Mesenchymal stem cell (in vitro differentiated cells and primary cell): ENCODE measurements at regions not wholly inside any gene's neighbourhood (a gene's known extent, or its start where the extent isn't known, plus 50 kb on each side); places are given as distances from the start of the nearest gene placed in this dataset.

Experiments
- DNase-seq: peaks from one replicate; pipeline ENCODE4 v3.0.0-alpha.2; 2013
- H2AFZ ChIP-seq: one replicate; pipeline ENCODE4 v1.6.1; 2013; ENCODE audit warnings: low read depth, mild to moderate bottlenecking, control low read depth, inconsistent platforms, low read length, moderate library complexity
- H2AK5ac ChIP-seq: 2 replicates; pipeline ENCODE4 v1.6.1; 2013; ENCODE audit warnings: low read length, moderate library complexity, mild to moderate bottlenecking, inconsistent platforms; ENCODE audit not compliant: severe bottlenecking
- H2BK120ac ChIP-seq: one replicate; pipeline ENCODE4 v1.6.1; 2013; ENCODE audit warnings: low read depth, mild to moderate bottlenecking, inconsistent platforms, low read length, moderate library complexity
- H2BK12ac ChIP-seq, 2 experiments: one replicate each; pipeline ENCODE4 v1.6.1; 2013; ENCODE audit warnings: inconsistent platforms in 2 of 2, low read length in 2 of 2, mild to moderate bottlenecking in 2 of 2, moderate library complexity in 2 of 2, control low read depth in 1 of 2
- H2BK15ac ChIP-seq: one replicate; pipeline ENCODE4 v1.6.1; 2013; ENCODE audit warnings: mild to moderate bottlenecking, low read depth, inconsistent platforms; ENCODE audit not compliant: poor library complexity, severe bottlenecking
- H2BK5ac ChIP-seq: 2 replicates; pipeline ENCODE4 v1.6.1; 2013; ENCODE audit warnings: low read depth, mild to moderate bottlenecking, low read length, control low read depth, inconsistent platforms; ENCODE audit not compliant: poor library complexity, severe bottlenecking
- H3K14ac ChIP-seq, 2 experiments: one replicate each; pipeline ENCODE4 v1.6.1; 2013; ENCODE audit warnings: inconsistent platforms in 2 of 2, low read length in 2 of 2, control low read depth in 1 of 2, mild to moderate bottlenecking in 1 of 2, moderate library complexity in 1 of 2
- H3K18ac ChIP-seq, 2 experiments: one replicate each; pipeline ENCODE4 v1.6.1; 2013; ENCODE audit warnings: inconsistent platforms in 2 of 2, low read length in 2 of 2, control low read depth in 1 of 2, low read depth in 1 of 2, mild to moderate bottlenecking in 1 of 2
- H3K23ac ChIP-seq, 2 experiments: one replicate each; pipeline ENCODE4 v1.6.1; 2013; ENCODE audit warnings: inconsistent platforms in 2 of 2, low read length in 2 of 2, mild to moderate bottlenecking in 2 of 2, moderate library complexity in 2 of 2, control low read depth in 1 of 2
- H3K27ac ChIP-seq: 2 replicates; pipeline ENCODE4 v1.5.1; 2013; ENCODE audit warnings: mild to moderate bottlenecking, moderate library complexity, low read length, control low read depth, inconsistent platforms; ENCODE audit not compliant: poor library complexity, severe bottlenecking
- H3K27me3 ChIP-seq, 2 experiments: 2 replicates each; pipeline versions ENCODE4 v1.6.1 to v1.7.0; 2013; ENCODE audit warnings: low read length in 2 of 2, mild to moderate bottlenecking in 2 of 2, moderate library complexity in 2 of 2, control low read depth in 1 of 2, inconsistent platforms in 1 of 2; ENCODE audit not compliant: control insufficient read depth in 1 of 2, insufficient read depth in 1 of 2
- H3K36me3 ChIP-seq, 2 experiments: 2 replicates each; pipeline versions ENCODE4 v1.6.1 to v1.7.0; 2013; ENCODE audit warnings: low read length in 2 of 2, control low read depth in 1 of 2, inconsistent platforms in 1 of 2, low read depth in 1 of 2, mild to moderate bottlenecking in 1 of 2; ENCODE audit not compliant: insufficient read depth in 2 of 2, control insufficient read depth in 1 of 2
- H3K4ac ChIP-seq, 2 experiments: one replicate each; pipeline ENCODE4 v1.6.1; 2013; ENCODE audit warnings: inconsistent platforms in 2 of 2, low read length in 2 of 2, mild to moderate bottlenecking in 2 of 2, moderate library complexity in 2 of 2, control low read depth in 1 of 2, low read depth in 1 of 2
- H3K4me1 ChIP-seq: 2 replicates; pipeline ENCODE4 v1.6.1; 2013; ENCODE audit warnings: low read depth, low read length, control low read depth; ENCODE audit not compliant: control insufficient read depth, insufficient read depth
- H3K4me2 ChIP-seq: 2 replicates; pipeline ENCODE4 v1.6.1; 2013; ENCODE audit warnings: low read length, mild to moderate bottlenecking, inconsistent platforms; ENCODE audit not compliant: poor library complexity, severe bottlenecking
- H3K4me3 ChIP-seq, 2 experiments: 2 replicates each; pipeline versions ENCODE4 v1.5.1 to v1.7.0; 2013; ENCODE audit warnings: low read length in 2 of 2, mild to moderate bottlenecking in 2 of 2, control low read depth in 1 of 2, low read depth in 1 of 2; ENCODE audit not compliant: insufficient read depth in 1 of 2
- H3K79me1 ChIP-seq: replicated peaks from 2 replicates; pipeline ENCODE4 v1.6.1; 2013; ENCODE audit warnings: mild to moderate bottlenecking, control low read depth, low read length, inconsistent platforms; ENCODE audit not compliant: poor library complexity, severe bottlenecking
- H3K9ac ChIP-seq: 2 replicates; pipeline ENCODE4 v1.7.0; 2013; ENCODE audit warnings: mild to moderate bottlenecking, low read length, moderate library complexity
- H3K9me3 ChIP-seq: 2 replicates; pipeline ENCODE4 v1.7.0; 2013; ENCODE audit warnings: mild to moderate bottlenecking, low read length; ENCODE audit not compliant: control insufficient read depth
- H4K8ac ChIP-seq: one replicate; pipeline ENCODE4 v1.6.1; 2013; ENCODE audit warnings: inconsistent platforms, mild to moderate bottlenecking, low read length, moderate library complexity
- H4K91ac ChIP-seq: one replicate; pipeline ENCODE4 v1.6.1; 2013; ENCODE audit warnings: mild to moderate bottlenecking, low read length, inconsistent platforms
- WGBS: methylation state at CpG from one replicate; pipeline ENCODE4 v1.1.7; 2013; ENCODE audit warnings: mixed read lengths; 5-methylcytosine and 5-hydroxymethylcytosine counted together

DNA sequence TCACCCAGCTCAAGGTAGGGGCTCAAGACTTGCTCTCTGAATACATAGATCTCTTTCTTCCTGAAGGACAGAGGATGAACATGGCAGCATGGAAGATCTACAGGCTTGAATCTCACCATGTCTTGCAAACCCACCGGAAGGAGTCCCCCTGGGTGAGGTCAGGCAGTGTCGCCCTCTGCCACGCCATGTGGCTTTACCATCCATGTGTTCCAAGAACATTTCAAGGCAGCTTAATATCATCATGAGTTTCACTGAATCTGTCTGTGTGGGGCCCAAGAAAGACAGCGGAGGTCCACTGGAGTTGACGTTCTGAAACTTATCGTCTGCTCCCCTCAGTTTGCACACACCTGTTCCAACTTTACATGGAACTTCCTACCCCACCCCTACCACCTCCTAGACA lies 1202.6 kb downstream of the TBC1D22A start:
- 79% methylated on average over 6 of the region's 6 CpGs for WGBS
- Histone ChIP-seq H3K23ac (no peak overlapping the region), H3K27me3 (no peaks in the 10 kb centered on the region), H3K4me3 (no peak overlapping the region), H3K27ac (no peak overlapping the region), H3K4ac (no peak overlapping the region), H3K4me2 (no peak overlapping the region), H4K91ac (no peak overlapping the region), H3K18ac (no peak overlapping the region), H3K14ac (no peak overlapping the region), H2AFZ (no peak overlapping the region), H2BK12ac (no peak overlapping the region), H3K9me3 (peaks cover 15% of the 10 kb centered on the region), H3K9ac (no peak overlapping the region), H3K36me3 (no peaks in the 10 kb centered on the region), H2BK120ac (no peak overlapping the region), H2AK5ac (no peak overlapping the region), H2BK5ac (no peak overlapping the region), H4K8ac (no peak overlapping the region), H3K79me1 (no peaks in the 10 kb centered on the region), H3K4me1 (no peaks in the 10 kb centered on the region), H2BK15ac (no peak overlapping the region)
- no peak for DNase-seq

DNA sequence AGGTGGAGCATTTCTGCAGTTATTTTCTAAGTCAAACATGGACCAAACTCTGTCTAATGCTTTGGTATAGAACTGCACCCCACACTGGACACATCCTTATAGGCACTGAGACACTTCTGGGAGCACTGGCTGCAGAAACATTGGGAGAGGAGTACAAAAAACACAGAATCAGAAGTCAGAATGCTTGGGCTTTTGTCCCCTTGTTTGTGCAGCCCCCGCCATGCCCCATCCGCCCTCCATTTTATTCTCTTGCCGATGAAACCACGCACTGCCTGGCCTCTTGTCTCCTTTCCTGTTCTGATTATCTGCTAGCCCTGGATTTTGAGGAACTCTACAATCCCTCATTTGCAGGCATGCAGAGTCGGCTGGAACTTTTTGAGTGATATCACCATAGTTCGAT lies 1201.2 kb downstream of the TBC1D22A start:
- Histone ChIP-seq H3K4me2 (no peak overlapping the region), H3K4ac (no peak overlapping the region), H3K9ac (no peak overlapping the region), H3K18ac (no peak overlapping the region), H3K27me3 (no peaks in the 10 kb centered on the region), H3K4me1 (no peaks in the 10 kb centered on the region), H3K79me1 (no peaks in the 10 kb centered on the region), H2AFZ (no peak overlapping the region), H3K9me3 (peaks cover 19% of the 10 kb centered on the region), H3K23ac (no peak overlapping the region), H2BK120ac (no peak overlapping the region), H2BK5ac (no peak overlapping the region), H2AK5ac (no peak overlapping the region), H3K36me3 (no peaks in the 10 kb centered on the region), H3K27ac (no peak overlapping the region), H2BK15ac (no peak overlapping the region), H4K8ac (no peak overlapping the region), H4K91ac (no peak overlapping the region), H3K4me3 (no peak overlapping the region), H3K14ac (no peak overlapping the region), H2BK12ac (no peak overlapping the region)
- 80% methylated on average over 6 of the region's 6 CpGs for WGBS
- no peak for DNase-seq

DNA sequence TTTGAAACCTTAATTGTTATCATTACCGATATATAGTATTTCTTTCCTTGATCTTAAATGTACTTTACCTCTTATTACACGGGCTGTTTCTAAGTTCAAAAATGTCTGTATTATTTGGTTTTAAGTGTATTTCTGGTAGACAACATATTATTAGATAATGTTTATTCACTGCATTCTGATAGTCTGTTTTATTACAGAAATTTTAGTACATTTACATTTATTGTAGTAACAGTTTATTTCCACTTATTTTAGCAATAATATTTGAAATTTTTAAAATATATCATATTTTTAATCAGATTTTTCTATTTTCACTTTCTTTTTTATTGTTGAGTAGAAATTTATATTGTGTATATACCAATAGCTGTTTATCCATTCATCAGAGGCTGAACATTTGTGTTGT lies 1195.2 kb downstream of the TBC1D22A start:
- no peak overlapping the region for H3K18ac ChIP-seq
- H3K4me2 ChIP-seq, result no peak overlapping the region
- no peak overlapping the region for H2BK120ac ChIP-seq
- H3K9ac ChIP-seq, result no peak overlapping the region
- no peaks in the 10 kb centered on the region for H3K4me1 ChIP-seq
- no peak overlapping the region for H2BK12ac ChIP-seq
- H3K27me3 ChIP-seq, result no peaks in the 10 kb centered on the region
- no peak overlapping the region for H2AFZ ChIP-seq
- H3K36me3 ChIP-seq, result no peaks in the 10 kb centered on the region
- DNase-seq, result no peak
- peaks cover 38% of the 10 kb centered on the region for H3K9me3 ChIP-seq
- H2BK15ac ChIP-seq, result no peak overlapping the region
- no peak overlapping the region for H4K91ac ChIP-seq
- no peak overlapping the region for H3K14ac ChIP-seq
- H3K23ac ChIP-seq, result no peak overlapping the region
- H3K4ac ChIP-seq, result no peak overlapping the region
- no peak overlapping the region for H3K27ac ChIP-seq
- no peak overlapping the region for H4K8ac ChIP-seq
- no peak overlapping the region for H2BK5ac ChIP-seq
- no peak overlapping the region for H2AK5ac ChIP-seq
- no peaks in the 10 kb centered on the region for H3K79me1 ChIP-seq
- no peak overlapping the region for H3K4me3 ChIP-seq
- WGBS, result no CpG with 5 or more reads among the region's 2 CpGs

DNA sequence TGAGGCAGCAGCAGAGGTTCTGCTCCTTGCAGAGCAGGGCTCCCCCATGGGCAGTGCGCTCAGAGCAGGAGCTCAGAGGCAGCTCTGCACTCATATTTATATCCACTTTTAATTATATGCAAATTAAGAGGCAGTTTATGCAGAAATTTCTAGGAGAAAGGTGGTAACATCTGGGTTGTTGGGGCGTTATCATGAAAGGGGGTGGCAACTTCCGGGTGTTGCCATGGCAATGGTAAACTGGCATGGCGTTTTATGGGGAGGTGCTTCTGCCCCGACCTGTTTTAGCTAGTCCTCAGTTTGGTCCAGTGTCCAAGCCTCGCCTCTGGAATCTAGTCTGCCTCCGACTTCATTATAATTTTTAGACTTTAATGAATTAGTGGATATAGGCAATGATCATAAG lies 1191.7 kb downstream of the TBC1D22A start:
- Histone ChIP-seq H2AFZ (no peak overlapping the region), H3K4me1 (no peaks in the 10 kb centered on the region), H3K9me3 (peaks cover 50% of the 10 kb centered on the region), H2AK5ac (no peak overlapping the region), H3K4ac (no peak overlapping the region), H2BK120ac (no peak overlapping the region), H3K27me3 (no peaks in the 10 kb centered on the region), H3K4me3 (no peak overlapping the region), H3K36me3 (no peaks in the 10 kb centered on the region), H3K9ac (no peak overlapping the region), H3K14ac (no peak overlapping the region), H3K23ac (no peak overlapping the region), H4K8ac (no peak overlapping the region), H2BK12ac (no peak overlapping the region), H2BK5ac (no peak overlapping the region), H4K91ac (no peak overlapping the region), H2BK15ac (no peak overlapping the region), H3K79me1 (no peaks in the 10 kb centered on the region), H3K4me2 (no peak overlapping the region), H3K27ac (no peak overlapping the region), H3K18ac (no peak overlapping the region)
- WGBS, result 49% methylated on average over 5 of the region's 7 CpGs
- DNase-seq, result no peak
